GM21447 (cell line): ENCODE measurements at regions not wholly inside any gene's neighbourhood (a gene's known extent, or its start where the extent isn't known, plus 50 kb on each side); places are given as distances from the start of the nearest gene placed in this dataset.

Source experiments
- ATAC-seq: cut with Tn5 transposase; IDR thresholded peaks from one replicate; pipeline ENCODE4 v1.9.1; 2021; ENCODE audit not compliant: unreplicated experiment

DNA sequence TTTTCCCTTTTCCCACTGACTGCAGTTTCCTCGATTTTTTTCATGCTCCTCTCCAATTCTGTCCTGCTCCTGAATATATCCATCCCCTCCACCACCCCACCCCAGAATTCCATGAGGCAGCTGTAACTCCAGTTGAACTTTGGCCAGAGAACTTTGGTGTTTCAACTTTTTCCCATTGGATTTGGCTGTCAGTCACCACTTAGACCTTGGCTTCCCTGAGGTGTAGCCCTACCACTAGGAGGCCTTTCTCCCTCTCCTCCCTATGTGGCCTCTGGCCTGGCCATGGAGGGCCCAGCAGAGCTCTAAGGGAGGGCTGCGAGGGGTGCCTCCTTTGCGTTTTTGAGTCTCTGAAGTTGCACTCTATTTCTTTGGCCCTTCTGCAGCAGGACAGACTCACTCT is 261.3 kb downstream of the PIK3R1 start:
- ATAC-seq: no peak

DNA sequence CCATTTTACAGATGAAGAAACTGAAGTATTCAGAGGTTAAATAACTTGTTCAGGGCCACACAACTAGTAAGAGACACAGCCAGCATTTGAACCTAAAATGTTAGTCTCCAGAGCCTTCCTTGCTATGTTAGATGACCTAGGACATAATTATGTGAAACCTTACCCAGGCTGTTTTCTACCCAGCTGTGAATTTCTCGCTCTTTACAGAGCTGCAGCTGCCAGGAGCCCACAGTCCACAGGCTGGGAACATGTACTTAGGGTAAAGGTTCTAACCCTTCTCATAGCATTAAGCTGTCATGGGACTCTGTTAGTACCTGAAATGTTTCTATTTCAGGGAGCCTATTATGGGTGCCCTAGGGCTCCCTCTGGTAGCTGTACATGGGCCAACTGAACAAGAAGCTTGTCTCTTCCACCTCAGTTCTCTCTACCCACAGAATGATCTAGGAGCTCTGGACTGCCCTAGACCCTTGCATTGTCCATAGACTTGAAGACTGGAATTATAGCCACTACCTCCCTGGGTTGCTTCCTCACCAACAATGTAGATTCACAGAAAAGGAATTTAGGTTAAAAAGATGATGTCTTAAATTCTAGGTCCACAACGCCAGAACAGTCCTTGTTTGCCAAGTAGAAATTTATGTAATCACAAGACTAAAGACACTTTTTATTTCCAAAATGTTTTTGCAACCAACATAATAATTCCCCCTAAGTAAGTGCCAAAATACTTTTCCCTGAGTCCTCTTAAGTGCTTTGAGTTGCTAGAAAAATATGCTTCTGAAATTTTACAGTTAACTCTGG is 262.9 kb downstream of the PIK3R1 start:
- ATAC-seq: no peak

GRCh38 chr5:68479524-68479923 is 264.0 kb downstream of the PIK3R1 start:
- no peak for ATAC-seq

DNA sequence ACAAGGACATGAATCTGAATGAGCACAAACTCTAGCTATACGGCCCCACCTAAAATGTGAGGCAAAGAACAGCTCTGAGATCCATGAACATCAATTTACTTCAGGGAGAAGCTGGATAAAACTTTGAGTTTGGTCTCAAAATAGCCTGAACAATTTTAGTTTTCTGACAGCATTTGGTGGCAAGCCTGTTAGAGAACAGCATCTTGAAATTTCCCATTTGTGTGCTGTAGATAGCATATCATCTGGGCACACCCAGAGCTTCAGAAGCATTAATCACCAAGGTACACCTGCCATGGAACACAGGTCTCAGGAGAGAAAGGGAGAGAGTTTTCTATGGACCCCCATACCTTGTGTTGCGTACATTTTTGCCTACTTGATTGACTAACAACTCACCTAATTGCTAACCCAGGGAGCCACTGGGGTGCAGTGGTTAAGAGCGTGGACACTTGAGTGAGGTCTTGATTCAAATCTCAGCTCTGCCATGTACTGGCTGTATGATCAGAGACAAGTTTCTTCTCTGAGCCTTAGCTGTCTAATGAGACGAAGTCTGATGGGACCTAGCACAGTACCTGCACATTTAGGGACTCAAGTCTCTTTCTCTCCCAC is 264.9 kb downstream of the PIK3R1 start:
- no peak for ATAC-seq

- no peak for ATAC-seq
Measured at GRCh38 chr5:68482199-68482598, 266.6 kb downstream of the PIK3R1 start.

DNA sequence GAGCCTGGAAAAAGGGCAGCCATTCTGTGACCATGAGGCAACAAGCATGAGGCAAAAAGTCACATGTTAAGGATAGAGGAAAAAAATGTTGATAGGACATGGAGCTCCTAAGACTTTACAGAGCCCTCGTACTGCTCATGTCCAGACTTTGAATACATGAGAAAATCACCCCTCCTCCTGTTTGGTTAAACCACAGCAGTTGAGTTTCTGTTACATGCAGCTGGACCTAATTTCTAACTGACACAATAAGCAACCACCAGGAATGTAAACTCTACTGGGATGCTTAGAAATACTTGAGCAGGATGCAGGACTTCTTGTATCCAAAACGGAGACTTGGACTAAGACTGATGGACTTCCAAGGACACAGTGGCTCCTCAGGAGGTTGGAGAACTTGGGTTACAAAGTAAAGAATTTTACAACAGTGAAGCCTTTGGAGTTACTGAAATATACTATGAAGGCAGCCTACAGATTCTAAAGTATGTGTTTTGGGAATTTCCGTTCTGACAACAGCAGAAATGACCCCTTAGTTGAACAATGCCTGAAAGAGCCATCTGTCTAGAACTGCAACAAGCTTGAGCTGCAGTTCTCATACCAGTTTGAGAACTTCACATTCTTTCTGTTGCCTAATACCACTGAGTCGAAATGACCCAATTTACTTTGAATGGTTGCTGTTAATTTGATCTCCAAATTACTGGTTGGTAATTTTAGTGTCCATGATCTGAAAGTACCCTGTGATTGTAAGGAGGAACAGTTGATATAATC is 268.9 kb downstream of the PIK3R1 start:
- ATAC-seq: no peak

DNA sequence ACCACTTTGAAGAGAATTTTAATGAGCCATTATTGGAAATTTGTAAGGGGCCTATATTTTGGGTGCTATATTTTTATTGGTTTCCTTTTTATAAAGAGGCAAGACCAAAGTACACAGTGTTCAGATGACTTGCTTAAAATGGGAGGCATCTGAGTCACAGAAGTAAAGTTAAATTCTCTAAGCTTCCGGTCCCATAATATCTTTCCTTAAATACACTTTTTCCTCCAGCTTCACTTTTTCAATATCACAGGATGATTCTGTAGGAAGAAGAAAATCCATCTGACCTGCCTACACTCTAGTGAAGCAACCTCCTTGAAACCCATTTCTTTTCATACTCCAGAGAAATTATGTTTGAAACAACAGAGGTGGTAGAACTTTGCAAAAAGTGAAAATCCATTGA is 274.0 kb downstream of the PIK3R1 start:
- no peak for ATAC-seq

GRCh38 chr5:68490406-68490805 is 274.9 kb downstream of the PIK3R1 start:
- ATAC-seq: no peak

DNA sequence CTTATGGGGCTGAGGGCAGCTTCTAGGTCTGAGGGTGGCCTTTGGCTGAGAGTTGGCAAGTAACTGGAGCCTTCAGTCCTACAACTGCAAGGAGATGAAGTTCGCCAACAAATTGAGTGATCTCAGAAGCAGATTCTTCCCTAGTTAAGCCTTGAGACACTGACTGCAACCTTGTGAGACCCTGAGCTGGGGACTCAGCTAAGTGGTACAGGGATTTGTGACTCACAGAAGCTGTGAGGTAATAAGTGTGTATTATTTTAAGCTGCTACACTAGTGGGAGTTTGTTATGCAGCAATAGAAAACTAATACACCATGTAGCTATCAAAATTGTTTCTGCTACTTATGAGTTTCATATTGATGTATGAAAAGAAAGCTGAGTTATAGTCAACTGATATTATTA is 279.2 kb downstream of the PIK3R1 start:
- ATAC-seq: no peak

DNA sequence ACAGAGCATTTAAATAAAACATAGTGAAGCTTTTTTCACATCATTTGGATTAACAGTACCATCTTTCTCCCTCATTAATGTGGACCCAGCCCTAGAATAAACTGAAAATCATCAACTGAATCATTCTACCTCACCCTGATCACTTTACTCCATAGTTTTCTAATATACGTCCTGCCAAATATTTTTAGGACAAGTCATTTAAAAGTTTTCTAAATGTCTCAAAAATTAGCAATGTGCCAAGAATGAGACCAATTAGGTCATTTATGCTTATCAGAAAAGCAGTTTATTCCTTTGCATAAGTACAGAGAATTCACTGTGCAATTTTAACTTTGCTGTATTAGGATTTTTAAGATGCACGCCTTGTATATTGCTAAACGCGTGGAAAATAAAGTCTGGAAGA is 284.4 kb downstream of the PIK3R1 start:
- no peak for ATAC-seq

DNA sequence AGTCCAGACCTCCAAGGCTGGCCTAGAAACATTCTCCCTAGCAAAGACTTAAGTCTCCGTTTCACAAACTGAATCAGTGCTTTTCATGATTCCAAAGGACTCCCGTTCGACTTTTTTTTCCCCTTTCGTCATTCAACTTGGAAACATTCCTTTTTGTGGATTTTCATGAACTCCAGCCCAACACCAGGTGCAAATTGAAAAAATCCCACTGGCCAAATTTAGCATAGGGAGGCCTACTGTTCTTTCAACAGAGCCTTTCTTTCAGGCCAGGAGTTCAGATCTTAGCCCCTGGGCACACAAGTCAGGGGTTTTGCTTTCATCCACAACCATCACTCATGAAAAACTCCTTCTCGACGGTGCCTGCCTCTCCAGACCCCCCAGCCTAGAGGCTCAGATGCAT is 285.3 kb downstream of the PIK3R1 start:
- no peak for ATAC-seq

- no peak for ATAC-seq
Measured at GRCh38 chr5:68502531-68502930, 287.0 kb downstream of the PIK3R1 start.

DNA sequence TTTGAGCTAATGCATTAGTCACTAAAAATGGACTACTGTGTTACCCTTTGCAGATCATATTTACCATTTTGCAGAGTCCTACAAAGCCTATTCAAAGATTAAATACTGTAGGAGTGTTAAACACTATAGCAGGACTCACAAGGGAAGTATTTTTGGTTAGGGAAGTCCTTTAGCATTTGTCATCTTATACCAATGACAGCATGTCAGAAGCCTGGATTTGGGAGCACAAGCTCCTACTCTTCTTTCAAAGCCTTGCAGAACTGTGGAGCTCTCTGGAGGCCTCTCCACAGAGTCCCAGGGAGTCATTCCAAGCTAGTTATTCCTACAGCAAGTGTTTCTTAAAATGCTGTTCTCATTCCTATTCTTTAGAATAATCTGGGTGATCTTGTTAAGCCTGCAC is 288.8 kb downstream of the PIK3R1 start:
- no peak for ATAC-seq

DNA sequence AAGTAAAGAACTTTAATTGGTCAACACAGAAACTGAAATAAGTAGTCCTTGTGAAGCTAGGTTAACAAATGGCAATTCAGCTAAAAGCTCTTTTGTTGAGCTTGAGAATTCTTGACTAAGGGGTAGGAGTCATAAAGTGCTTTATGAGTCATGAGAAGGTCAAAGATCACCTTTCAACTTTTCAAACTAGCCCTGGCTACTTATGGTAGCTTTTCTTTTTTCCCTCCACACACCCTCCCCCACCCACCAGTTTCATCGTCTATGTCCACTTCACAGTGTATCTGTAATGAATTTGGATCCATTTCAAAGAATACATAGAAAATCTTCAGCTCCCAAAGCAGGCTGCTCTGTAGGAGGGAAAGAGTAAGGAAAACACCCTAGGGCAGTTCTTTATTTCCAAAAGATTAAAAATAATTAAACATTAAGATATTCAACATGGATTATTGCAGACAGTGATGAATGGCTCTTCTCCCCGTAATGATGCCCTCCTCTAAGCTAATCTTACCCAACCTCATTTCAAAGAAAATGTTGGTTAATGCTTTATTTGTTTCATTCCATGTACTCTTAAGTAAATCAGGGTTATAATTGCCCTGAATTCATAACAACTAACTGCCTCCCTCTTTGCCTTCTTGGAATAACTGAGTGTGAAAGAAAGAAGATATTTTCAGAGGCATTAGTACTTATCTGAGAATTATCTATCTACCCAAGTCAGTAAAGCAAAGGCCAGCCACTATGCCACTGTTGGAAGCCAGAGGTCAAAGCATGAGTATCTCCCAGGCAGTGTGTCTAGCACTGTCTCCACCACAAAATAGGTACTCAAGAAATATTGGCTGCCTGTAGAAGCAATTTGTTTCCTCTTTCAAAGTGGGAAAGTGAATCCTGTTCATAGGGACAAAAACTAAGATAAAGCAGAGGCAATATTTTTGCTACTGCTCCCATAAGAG is 290.6 kb downstream of the PIK3R1 start:
- ATAC-seq: no peak

GRCh38 chr5:68515514-68515913 is 300.0 kb downstream of the PIK3R1 start:
- ATAC-seq: no peak

DNA sequence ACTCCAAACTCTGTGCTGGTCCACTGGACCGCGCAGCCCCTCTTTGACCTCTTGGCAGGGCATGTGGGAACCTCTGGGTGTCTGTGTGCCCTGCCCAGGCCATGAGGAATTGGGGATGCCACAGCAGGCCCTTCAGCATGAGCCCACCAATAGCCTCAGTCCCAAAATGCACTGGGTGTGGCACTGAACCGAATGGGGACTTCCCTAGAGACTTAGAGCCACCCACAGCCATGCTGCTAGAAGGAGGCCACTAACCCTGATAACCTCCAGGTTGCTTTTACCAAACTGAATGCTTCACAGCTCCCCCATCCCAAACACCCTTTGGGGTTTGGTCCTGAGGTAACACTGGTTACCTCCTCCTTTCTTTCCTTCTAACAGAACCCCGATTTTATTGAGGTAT is 302.7 kb downstream of the PIK3R1 start:
- no peak for ATAC-seq

- ATAC-seq: no peak
Measured at GRCh38 chr5:68519143-68519542, 303.6 kb downstream of the PIK3R1 start.

DNA sequence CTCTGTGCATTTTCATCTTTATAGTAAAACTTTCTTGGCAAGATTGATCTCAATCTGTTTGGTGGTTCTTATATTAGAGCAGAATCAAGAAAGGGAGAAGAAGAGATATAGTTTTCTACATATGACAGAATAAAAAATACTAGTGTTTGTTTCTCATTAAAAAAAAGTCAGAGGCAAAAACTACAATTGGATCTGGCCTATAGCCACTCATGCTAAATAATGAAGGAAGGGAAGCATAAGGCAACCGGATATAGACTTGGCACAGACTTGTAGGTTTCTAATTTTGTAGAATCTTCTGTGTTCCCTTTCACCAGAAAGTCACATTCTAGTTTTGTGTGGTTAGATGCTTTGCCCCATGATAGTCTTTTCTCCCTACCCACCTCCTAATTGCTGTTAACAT is 306.2 kb downstream of the PIK3R1 start:
- no peak for ATAC-seq

DNA sequence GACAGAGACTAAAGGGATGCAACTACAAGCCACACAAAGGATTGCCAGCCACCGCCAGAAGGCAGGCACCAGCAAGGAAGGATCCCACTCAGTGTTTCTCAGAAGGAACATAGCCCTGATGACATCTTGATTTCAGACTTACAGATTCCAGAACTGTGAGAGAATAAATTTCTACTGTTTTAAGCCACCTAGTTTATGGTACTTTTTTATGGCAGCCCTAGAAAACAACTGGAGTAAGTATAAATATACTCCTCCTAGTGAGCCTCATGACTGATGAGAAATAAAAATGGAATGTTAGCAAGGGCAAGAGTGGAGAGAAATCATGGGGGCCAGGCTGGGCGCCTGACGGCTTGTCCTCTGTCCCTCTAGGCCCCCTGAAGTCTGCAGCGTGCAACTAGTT is 307.3 kb downstream of the PIK3R1 start:
- no peak for ATAC-seq

DNA sequence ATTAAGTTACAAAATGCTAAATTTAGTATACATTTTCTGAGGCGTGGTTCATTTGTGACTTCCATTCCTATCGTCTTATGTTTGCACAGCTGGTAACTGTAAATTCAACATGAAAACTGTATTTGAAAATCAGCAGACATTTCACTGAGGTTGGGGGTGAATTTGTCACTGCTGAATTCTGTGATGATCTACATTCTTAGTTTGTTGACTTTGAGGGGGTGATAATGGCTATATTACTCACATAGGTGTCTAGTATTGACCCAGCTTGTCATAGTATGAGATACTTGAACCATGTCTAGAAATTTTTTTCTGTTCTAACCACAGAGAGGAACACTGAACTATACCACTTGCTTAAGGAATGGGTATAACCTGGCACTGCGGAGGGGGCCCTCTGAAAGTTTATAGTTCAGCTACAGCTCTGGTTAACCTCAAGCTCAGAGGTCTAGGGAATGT is 313.3 kb downstream of the PIK3R1 start:
- no peak for ATAC-seq

- no peak for ATAC-seq
Measured at GRCh38 chr5:68529581-68529980, 314.0 kb downstream of the PIK3R1 start.
